A549 (cell line): ENCODE measurements at regions not wholly inside any gene's neighbourhood (a gene's known extent, or its start where the extent isn't known, plus 50 kb on each side); places are given as distances from the start of the nearest gene placed in this dataset.

Source experiments
- BHLHE40 ChIP-seq: IDR thresholded peaks from 2 replicates; pipeline ENCODE4 v1.6.1; 2012; ENCODE audit warnings: low read depth, low read length, inconsistent platforms
- CTCF ChIP-seq: fragments of >200 bp; sonication (Bioruptor Twin); formaldehyde crosslinking; IDR thresholded peaks from 3 replicates; pipeline ENCODE4 v1.5.1; 2016
- EP300 ChIP-seq, 2 experiments: fragments of >200 bp; sonication (Bioruptor Twin); formaldehyde crosslinking; IDR thresholded peaks; 2 replicates in 1 of 2; 3 replicates in 1 of 2; pipeline ENCODE4 v1.6.1; 2016 to 2017
- HES2 ChIP-seq: fragments of >200 bp; sonication (Bioruptor Twin); formaldehyde crosslinking; IDR thresholded peaks from 2 replicates; pipeline ENCODE4 v1.6.1; 2016
- KDM1A ChIP-seq: fragments of 200-600 bp; sonication (generic); IDR thresholded peaks from 2 replicates; pipeline ENCODE4 v1.6.1; 2016; ENCODE audit warnings: low read depth, mild to moderate bottlenecking
- POLR2A ChIP-seq: IDR thresholded peaks from 2 replicates; pipeline ENCODE4 v1.6.1; 2012; ENCODE audit warnings: mild to moderate bottlenecking, low read length
- ZFP36 ChIP-seq: fragments of 450-650 bp; IDR thresholded peaks from 2 replicates; pipeline ENCODE4 v1.6.1; 2014; ENCODE audit warnings: borderline replicate concordance; ENCODE audit not compliant: partially characterized antibody

GRCh38 chr4:30454504-30454903 lies 265.7 kb upstream of the PCDH7 start:
- TF ChIP-seq POLR2A (no peak), HES2 (no peak), CTCF (no peak), ZFP36 (no peak), KDM1A (no peak), EP300 (IDR thresholded peaks at IDR 0.05) (no peak), BHLHE40 (no peak)
